ENCODE measurements at regions not wholly inside any gene's neighbourhood (a gene's known extent, or its start where the extent isn't known, plus 50 kb on each side); places are given as distances from the start of the nearest gene placed in this dataset.

- Histone ChIP-seq H3K4me3 (no peak overlapping the region), H2AFZ (ENCODE audit: control insufficient read depth, low read depth, low read length) (no peak overlapping the region), H3K36me3 (ENCODE audit: control insufficient read depth in 2 of 2, insufficient read depth in 2 of 2, low read length in 1 of 2) (no peaks in the 10 kb centered on the region), H3K27me3 (replicated peaks in 1 of 2; ENCODE audit: control insufficient read depth in 2 of 2, insufficient read depth in 2 of 2, low read length in 1 of 2) (no peaks in the 10 kb centered on the region), H3K27ac (ENCODE audit: control insufficient read depth, insufficient read depth) (no peak overlapping the region), H3K9me3 (replicated peaks; ENCODE audit: control insufficient read depth, insufficient read depth, low read length) (no peaks in the 10 kb centered on the region), H3K4me1 (ENCODE audit: control insufficient read depth, insufficient read depth, low read length) (no peaks in the 10 kb centered on the region), H3K4me2 (ENCODE audit: control insufficient read depth, insufficient read depth) (no peak overlapping the region), H4K20me1 (ENCODE audit: control insufficient read depth, insufficient read depth) (no peaks in the 10 kb centered on the region), H3K79me2 (ENCODE audit: control insufficient read depth, insufficient read depth, low read length) (no peaks in the 10 kb centered on the region), H3K9ac (ENCODE audit: control insufficient read depth, insufficient read depth, low read length) (no peak overlapping the region)
- ATAC-seq (no peak), FAIRE-seq (no peak), DNase-seq (ENCODE audit: low read depth, low spot score) (no peak)
- no TSS peak for BruUV-seq (replicated peaks)
- 9% methylated on average over 7 of the region's 7 CpGs for WGBS (ENCODE audit: insufficient coverage, insufficient replicate concordance, low lambda C conversion rate, missing lambda C conversion rate)
- in situ Hi-C loops (cut with MboI) (no loop called here), intact Hi-C loops (cut with micrococcal nuclease; ENCODE audit: unreplicated experiment) (no loop called here)
- ChIA-PET POLR2A (interaction anchor here (0.6 kb wide), 1 partner anchor 921 kb away, joined by 3 read pairs; no protein-coding TSS in a partner anchor), RAD21 (ENCODE audit: unreplicated experiment) (no interaction called here), SMC1A (ENCODE audit: uncharacterized antibody, unreplicated experiment) (no interaction called here), CTCF (interaction anchor here (0.9 to 4.0 kb wide), 2 partner anchors 9 to 227 kb away, joined by 4 to 13 read pairs; no protein-coding TSS in a partner anchor)
- TF ChIP-seq BCL11A (IDR thresholded peaks at IDR 0.05; ENCODE audit: low read depth, low read length) (no peak), LARP7 (IDR thresholded peaks at IDR 0.05) (no peak), TCF12 (IDR thresholded peaks at IDR 0.05; ENCODE audit: low read depth, low read length) (no peak), SRF (IDR thresholded peaks at IDR 0.05; ENCODE audit: low read depth in 2 of 2, low read length in 2 of 2) (no peak), FOXK2 (IDR thresholded peaks at IDR 0.05) (no peak), ZNF592 (IDR thresholded peaks at IDR 0.05) (no peak), NFIC (IDR thresholded peaks at IDR 0.05; ENCODE audit: low read depth, low read length) (no peak), SREBF2 (IDR thresholded peaks at IDR 0.05; ENCODE audit: low read length) (no peak), POLR2AphosphoS5 (IDR thresholded peaks at IDR 0.05; ENCODE audit: low read length) (no peak), ZBTB4 (CRISPR knock-in tag; IDR thresholded peaks at IDR 0.05) (no peak), NFYB (IDR thresholded peaks at IDR 0.05; ENCODE audit: insufficient read depth, low read depth, low read length) (no peak), PAX5 (IDR thresholded peaks at IDR 0.05; ENCODE audit: borderline replicate concordance, low read depth, low read length) (no peak), CREB1 (IDR thresholded peaks at IDR 0.05; ENCODE audit: low read depth) (no peak), YY1 (IDR thresholded peaks at IDR 0.05; ENCODE audit: low read depth, low read length) (no peak), REST (IDR thresholded peaks at IDR 0.05; ENCODE audit: low read depth, low read length) (no peak)
Measured at GRCh38 chr10:120650705-120651399, 193.8 kb downstream of the PLPP4 start.

Measured in GM12878 (cell line).